Astrocyte (in vitro differentiated cells and primary cell): ENCODE measurements at regions not wholly inside any gene's neighbourhood (a gene's known extent, or its start where the extent isn't known, plus 50 kb on each side); places are given as distances from the start of the nearest gene placed in this dataset.

ENCODE experiments used
- CTCF ChIP-seq: IDR thresholded peaks from 2 replicates; pipeline ENCODE4 v1.5.1; 2011; ENCODE audit warnings: low read depth, mild to moderate bottlenecking, inconsistent platforms, low read length, moderate library complexity; ENCODE audit not compliant: insufficient read depth
- EZH2 ChIP-seq: IDR thresholded peaks from 2 replicates; pipeline ENCODE4 v1.6.1; 2012; ENCODE audit warnings: mild to moderate bottlenecking, low read length, inconsistent platforms; ENCODE audit not compliant: insufficient read depth

GRCh38 chr11:14585438-14585837 is 58.2 kb upstream of the PDE3B start:
- TF ChIP-seq EZH2: no peak
- TF ChIP-seq CTCF: no peak
